ENCODE measurements at regions not wholly inside any gene's neighbourhood (a gene's known extent, or its start where the extent isn't known, plus 50 kb on each side); places are given as distances from the start of the nearest gene placed in this dataset.

GRCh38 chr13:79776531-79777295, 295.8 kb downstream of the NDFIP2 start:
- no peak for TF ChIP-seq CTCF (conservative IDR thresholded peaks at IDR 0.05; ENCODE audit: low read depth, low read length)
- TF ChIP-seq EZH2 (IDR thresholded peaks at IDR 0.05; ENCODE audit: borderline replicate concordance, low read depth, low read length, poor library complexity, severe bottlenecking): no peak
